DND-41 (cell line): ENCODE measurements at regions not wholly inside any gene's neighbourhood (a gene's known extent, or its start where the extent isn't known, plus 50 kb on each side); places are given as distances from the start of the nearest gene placed in this dataset.

Experiments used
- ATAC-seq: fragments of 200-7000 bp; cut with Tn5 transposase; 3 replicates; pipeline ENCODE4 v1.9.1; 2021; ENCODE audit warnings: low read depth; ENCODE audit not compliant: insufficient read depth
- DNase-seq: peaks from one replicate; pipeline ENCODE4 v3.0.0-alpha.2; 2020
- H2AFZ ChIP-seq: 2 replicates; pipeline ENCODE4 v1.6.0; 2012; ENCODE audit warnings: low read depth, low read length
- H3K27ac ChIP-seq: 2 replicates; pipeline ENCODE4 v1.5.1; 2012; ENCODE audit warnings: low read length, inconsistent platforms
- H3K27me3 ChIP-seq: fragments of 200-600 bp; sonication (generic); 2 replicates; pipeline ENCODE4 v1.6.0; 2012; ENCODE audit warnings: low read length, mild to moderate bottlenecking, inconsistent platforms; ENCODE audit not compliant: insufficient read depth, poor library complexity
- H3K36me3 ChIP-seq: 2 replicates; pipeline ENCODE4 v1.5.1; 2012; ENCODE audit warnings: low read length, inconsistent platforms; ENCODE audit not compliant: insufficient read depth
- H3K4me1 ChIP-seq: 2 replicates; pipeline ENCODE4 v1.5.1; 2012; ENCODE audit warnings: mild to moderate bottlenecking, low read length; ENCODE audit not compliant: insufficient read depth
- H3K4me2 ChIP-seq: 2 replicates; pipeline ENCODE4 v1.6.0; 2012; ENCODE audit warnings: mild to moderate bottlenecking, moderate library complexity, low read length, inconsistent platforms; ENCODE audit not compliant: insufficient read depth
- H3K4me3 ChIP-seq, 2 experiments: fragments of 200-600 bp in 1 of 2; shearing (Covaris generic) in 1 of 2; 2 replicates each; pipeline ENCODE4 v1.5.1; 2012 to 2016; ENCODE audit warnings: inconsistent platforms in 2 of 2, low read length in 2 of 2, mild to moderate bottlenecking in 2 of 2, low read depth in 1 of 2, moderate library complexity in 1 of 2
- H3K79me2 ChIP-seq: 2 replicates; pipeline ENCODE4 v1.6.0; 2012; ENCODE audit warnings: low read length, inconsistent platforms; ENCODE audit not compliant: insufficient read depth
- H3K9ac ChIP-seq: 2 replicates; pipeline ENCODE4 v1.6.0; 2012; ENCODE audit warnings: low read depth, mild to moderate bottlenecking, inconsistent platforms, low read length, moderate library complexity
- H3K9me3 ChIP-seq: 2 replicates; pipeline ENCODE4 v1.5.1; 2012; ENCODE audit warnings: low read length, moderate library complexity, mild to moderate bottlenecking, inconsistent platforms; ENCODE audit not compliant: insufficient read depth, severe bottlenecking
- H4K20me1 ChIP-seq: 2 replicates; pipeline ENCODE4 v1.6.0; 2012; ENCODE audit warnings: low read length; ENCODE audit not compliant: insufficient read depth
- CTCF ChIP-seq: IDR thresholded peaks from 2 replicates; pipeline ENCODE4 v1.5.1; 2012; ENCODE audit warnings: borderline replicate concordance, low read length, moderate library complexity, mild to moderate bottlenecking; ENCODE audit not compliant: poor library complexity, severe bottlenecking; ENCODE audit errors: extremely low read depth
- EZH2 ChIP-seq: IDR thresholded peaks from 3 replicates; pipeline ENCODE4 v1.6.1; 2012; ENCODE audit warnings: borderline replicate concordance, low read depth, mild to moderate bottlenecking, moderate library complexity, low read length, inconsistent platforms; ENCODE audit not compliant: severe bottlenecking

DNA sequence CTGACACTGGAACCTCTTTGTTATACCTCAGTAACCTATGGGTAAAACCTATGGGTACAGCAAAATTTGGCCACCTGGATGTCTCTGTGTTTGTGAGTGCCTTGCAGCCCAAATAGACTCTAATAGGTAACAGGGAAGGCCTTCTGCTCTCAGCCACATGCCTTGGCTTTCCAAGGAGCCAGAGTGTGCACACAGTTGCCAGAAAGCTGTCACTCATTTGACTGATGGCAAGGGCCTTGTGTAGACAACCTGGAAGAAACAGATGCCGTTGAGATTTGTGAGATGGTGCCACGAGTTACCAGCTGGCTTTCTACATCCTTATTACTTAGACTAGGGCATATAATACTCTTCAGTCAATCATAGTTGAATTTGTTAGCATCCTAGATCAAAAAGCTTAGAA, 90.1 kb upstream of the RAB12 start:
- no peaks in the 10 kb centered on the region for H4K20me1 ChIP-seq
- ATAC-seq: no peak
- no peak for DNase-seq
- no peaks in the 10 kb centered on the region for H3K4me1 ChIP-seq
- no peak overlapping the region for H3K4me3 ChIP-seq
- no peaks in the 10 kb centered on the region for H3K79me2 ChIP-seq
- no peaks in the 10 kb centered on the region for H3K27me3 ChIP-seq
- H2AFZ ChIP-seq: no peak overlapping the region
- H3K4me2 ChIP-seq: no peak overlapping the region
- no peak overlapping the region for H3K27ac ChIP-seq
- no peak overlapping the region for H3K9ac ChIP-seq
- H3K9me3 ChIP-seq: no peaks in the 10 kb centered on the region
- H3K36me3 ChIP-seq: no peaks in the 10 kb centered on the region
- no peak for TF ChIP-seq CTCF
- TF ChIP-seq EZH2: no peak

DNA sequence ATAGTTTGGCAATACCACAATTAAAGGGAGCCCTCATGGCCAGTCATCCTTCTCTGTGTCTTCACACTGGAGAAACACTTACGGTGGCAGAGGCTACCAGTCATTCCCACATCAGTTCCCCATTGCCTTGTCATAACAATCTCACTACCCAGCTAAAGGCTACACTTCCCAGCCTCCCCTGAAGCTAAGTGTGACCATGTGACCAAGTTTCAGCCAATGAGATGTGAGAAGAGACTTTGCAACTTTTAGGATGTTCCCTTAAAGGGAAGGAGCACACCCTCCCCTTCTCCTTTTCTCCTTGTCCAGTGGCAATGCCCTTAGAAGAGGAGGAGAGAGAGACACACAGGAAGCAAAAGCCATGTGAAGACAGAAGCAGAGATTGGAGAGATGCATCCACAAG, 89.0 kb upstream of the RAB12 start:
- ATAC-seq (no peak), DNase-seq (no peak)
- H3K4me2 ChIP-seq: no peak overlapping the region
- H3K36me3 ChIP-seq: no peaks in the 10 kb centered on the region
- H3K4me3 ChIP-seq: no peak overlapping the region
- no peak overlapping the region for H3K27ac ChIP-seq
- TF ChIP-seq EZH2 (no peak), CTCF (no peak)
- H3K79me2 ChIP-seq: no peaks in the 10 kb centered on the region
- no peak overlapping the region for H2AFZ ChIP-seq
- H3K4me1 ChIP-seq: no peaks in the 10 kb centered on the region
- no peaks in the 10 kb centered on the region for H3K9me3 ChIP-seq
- H3K27me3 ChIP-seq: no peaks in the 10 kb centered on the region
- H3K9ac ChIP-seq: no peak overlapping the region
- H4K20me1 ChIP-seq: no peaks in the 10 kb centered on the region

- no peak overlapping the region for H3K9ac ChIP-seq
- H3K36me3 ChIP-seq: no peaks in the 10 kb centered on the region
- no peaks in the 10 kb centered on the region for H3K4me1 ChIP-seq
- ATAC-seq (no peak), DNase-seq (no peak)
- no peak overlapping the region for H3K27ac ChIP-seq
- no peaks in the 10 kb centered on the region for H4K20me1 ChIP-seq
- no peaks in the 10 kb centered on the region for H3K9me3 ChIP-seq
- H3K4me3 ChIP-seq: no peak overlapping the region
- H3K79me2 ChIP-seq: no peaks in the 10 kb centered on the region
- no peak overlapping the region for H3K4me2 ChIP-seq
- no peaks in the 10 kb centered on the region for H3K27me3 ChIP-seq
- no peak for TF ChIP-seq CTCF
- TF ChIP-seq EZH2: no peak
- no peak overlapping the region for H2AFZ ChIP-seq
Measured at GRCh38 chr18:8522756-8523155, 86.5 kb upstream of the RAB12 start.

- H3K4me2 ChIP-seq: no peak overlapping the region
- peak; percentile 39; the same call in 1 of the 3 replicates for ATAC-seq
- no peak overlapping the region for H3K9ac ChIP-seq
- no peak overlapping the region for H2AFZ ChIP-seq
- H3K79me2 ChIP-seq: no peaks in the 10 kb centered on the region
- no peak for DNase-seq
- no peaks in the 10 kb centered on the region for H3K36me3 ChIP-seq
- no peak for TF ChIP-seq EZH2
- TF ChIP-seq CTCF: peak; percentile 18
- H3K9me3 ChIP-seq: peaks cover 2% of the 10 kb centered on the region
- no peak overlapping the region for H3K4me3 ChIP-seq
- no peak overlapping the region for H3K27ac ChIP-seq
- no peaks in the 10 kb centered on the region for H3K27me3 ChIP-seq
- no peaks in the 10 kb centered on the region for H4K20me1 ChIP-seq
- H3K4me1 ChIP-seq: no peaks in the 10 kb centered on the region
Measured at GRCh38 chr18:8525692-8526091, 83.5 kb upstream of the RAB12 start.
